ENCODE measurements at regions not wholly inside any gene's neighbourhood (a gene's known extent, or its start where the extent isn't known, plus 50 kb on each side); places are given as distances from the start of the nearest gene placed in this dataset.

GRCh38 chr4:81652069-81652478 is 180.4 kb upstream of the RASGEF1B start:
- H3K27ac ChIP-seq = no peak overlapping the region
- TF ChIP-seq ZFX (IDR thresholded peaks at IDR 0.05; ENCODE audit: borderline replicate concordance) (no peak), CTCF (IDR thresholded peaks at IDR 0.05) (no peak)

- no peak overlapping the region for H3K27ac ChIP-seq
- no peak for TF ChIP-seq CTCF (IDR thresholded peaks at IDR 0.05)
Measured at GRCh38 chr4:81651243-81651899, 179.7 kb upstream of the RASGEF1B start.

- H3K27ac ChIP-seq = no peak overlapping the region
- TF ChIP-seq ZFX (IDR thresholded peaks at IDR 0.05; ENCODE audit: borderline replicate concordance) = no peak
- TF ChIP-seq CTCF (IDR thresholded peaks at IDR 0.05) = no peak
Measured at GRCh38 chr4:81650606-81651242, 179.0 kb upstream of the RASGEF1B start.

- no peak overlapping the region for H3K27ac ChIP-seq
- no peak for TF ChIP-seq CTCF (IDR thresholded peaks at IDR 0.05)
- TF ChIP-seq ZFX (IDR thresholded peaks at IDR 0.05; ENCODE audit: borderline replicate concordance) = no peak
Measured at GRCh38 chr4:81648576-81649275, 177.0 kb upstream of the RASGEF1B start.

GRCh38 chr4:81647388-81647787 is 175.7 kb upstream of the RASGEF1B start:
- no peak overlapping the region for H3K27ac ChIP-seq
- TF ChIP-seq ZFX (IDR thresholded peaks at IDR 0.05; ENCODE audit: borderline replicate concordance) (no peak), CTCF (IDR thresholded peaks at IDR 0.05) (no peak)

GRCh38 chr4:81642543-81642942 is 170.8 kb upstream of the RASGEF1B start:
- no peak overlapping the region for H3K27ac ChIP-seq
- no peak for TF ChIP-seq ZFX (IDR thresholded peaks at IDR 0.05; ENCODE audit: borderline replicate concordance)
- no peak for TF ChIP-seq CTCF (IDR thresholded peaks at IDR 0.05)

GRCh38 chr4:81639248-81639647 is 167.5 kb upstream of the RASGEF1B start:
- TF ChIP-seq ZFX (IDR thresholded peaks at IDR 0.05; ENCODE audit: borderline replicate concordance) = no peak
- no peak overlapping the region for H3K27ac ChIP-seq

Measured in 22Rv1 (cell line).